ENCODE measurements at regions not wholly inside any gene's neighbourhood (a gene's known extent, or its start where the extent isn't known, plus 50 kb on each side); places are given as distances from the start of the nearest gene placed in this dataset.
"Not testable (repeated sequence)": the region's sequence is repeated elsewhere in the genome, so short reads cannot be mapped to it uniquely, and the experiment has no call there.

DNA sequence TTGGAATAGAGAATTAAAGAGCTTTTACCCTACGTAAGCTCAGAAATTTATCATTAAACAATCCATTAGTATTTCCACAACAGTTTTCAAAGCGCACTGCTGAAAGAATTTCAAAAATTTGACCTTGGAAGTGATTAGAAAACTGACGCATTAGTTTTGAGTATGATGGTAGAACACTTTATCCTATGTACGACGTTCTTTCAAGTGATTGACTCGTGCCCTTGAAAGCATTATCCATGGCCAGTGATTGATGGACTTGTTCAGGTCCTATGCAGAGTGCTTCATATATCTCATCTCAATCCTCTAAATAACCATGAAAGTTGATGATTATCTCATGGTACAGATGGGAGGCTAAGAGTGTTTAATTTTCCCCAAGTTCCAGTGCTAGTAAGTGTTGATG lies 697.2 kb downstream of the USP25 start:
- DNase-seq: no peak

DNA sequence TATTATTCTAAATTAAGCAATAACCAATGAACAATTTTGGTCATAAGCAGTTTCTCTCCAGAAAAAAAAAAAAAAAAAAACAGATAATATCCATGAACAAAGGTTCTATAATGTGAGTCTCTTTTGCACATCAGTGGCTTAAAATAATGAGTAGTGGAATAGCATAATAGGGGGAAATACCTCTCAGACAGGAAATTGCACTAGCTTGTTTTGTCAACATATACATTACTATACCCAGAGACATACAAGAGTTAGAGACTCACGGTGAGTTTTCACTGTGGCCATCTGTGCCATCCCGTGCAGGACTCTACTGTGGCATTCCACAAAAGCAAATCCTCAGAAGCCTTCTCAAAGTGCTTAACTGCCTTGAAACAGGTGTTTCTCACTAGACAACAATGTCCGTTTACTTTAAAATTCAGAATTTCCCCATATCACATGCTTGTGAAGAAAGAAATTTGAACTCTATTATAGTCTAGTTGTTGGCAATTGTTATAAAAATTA lies 697.9 kb downstream of the USP25 start:
- no peak for DNase-seq

DNA sequence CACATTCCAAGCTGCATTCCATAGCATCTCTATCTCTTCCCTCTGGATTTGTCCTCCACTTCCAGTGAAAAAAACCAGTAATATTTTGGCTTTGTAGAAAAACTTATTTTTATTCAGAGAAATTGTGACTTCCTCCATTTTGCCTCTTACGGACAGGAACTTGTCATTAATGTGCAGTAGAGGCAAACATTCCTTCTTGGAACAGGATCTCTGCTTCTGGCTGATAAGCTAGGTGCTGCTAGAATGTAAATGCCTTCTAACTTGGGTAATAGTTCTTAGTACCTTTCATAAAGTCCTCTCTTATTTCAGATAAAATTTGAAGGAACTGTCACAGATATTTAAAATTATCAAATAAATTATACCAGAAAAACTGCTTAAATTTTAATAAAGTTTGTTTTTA lies 707.8 kb downstream of the USP25 start:
- no peak for DNase-seq

DNA sequence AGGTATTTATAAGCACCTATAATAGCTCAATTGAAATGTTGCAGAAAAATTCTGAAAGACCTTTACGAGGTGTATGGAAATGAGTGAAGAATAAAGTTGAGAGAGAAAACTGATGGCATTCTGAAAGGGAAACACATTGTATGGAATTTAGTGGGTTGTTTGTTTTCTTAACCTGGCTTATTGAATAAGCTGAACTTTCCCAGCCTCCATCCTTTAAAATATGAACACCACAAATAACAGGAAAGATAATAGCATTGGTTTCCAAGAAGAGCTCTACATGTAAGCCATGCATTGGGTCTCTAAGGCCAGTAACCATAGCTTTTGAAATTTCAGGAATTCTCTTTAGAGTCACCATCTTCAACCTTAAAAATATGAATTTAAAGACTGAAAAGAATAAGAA lies 709.0 kb downstream of the USP25 start:
- no peak for DNase-seq

DNA sequence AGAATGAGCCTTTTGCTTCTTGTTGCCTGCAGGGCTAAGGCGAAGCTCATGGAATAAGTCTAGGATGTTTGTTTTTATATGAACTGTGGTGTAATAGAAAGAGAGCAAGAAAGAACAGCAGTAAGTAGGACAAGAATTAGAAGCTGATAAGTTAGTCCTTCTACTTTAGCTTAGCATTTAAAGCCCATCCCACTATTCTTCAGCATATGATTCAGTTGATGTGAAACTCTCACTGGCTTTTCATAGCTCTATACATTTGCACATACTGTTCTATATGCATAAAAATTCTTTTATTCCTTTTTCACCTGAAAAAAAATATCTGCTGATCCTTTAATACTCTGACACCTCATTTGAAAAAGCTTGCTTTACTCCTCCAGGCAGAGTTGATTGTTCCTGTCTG lies 712.0 kb downstream of the USP25 start:
- DNase-seq: no peak

DNA sequence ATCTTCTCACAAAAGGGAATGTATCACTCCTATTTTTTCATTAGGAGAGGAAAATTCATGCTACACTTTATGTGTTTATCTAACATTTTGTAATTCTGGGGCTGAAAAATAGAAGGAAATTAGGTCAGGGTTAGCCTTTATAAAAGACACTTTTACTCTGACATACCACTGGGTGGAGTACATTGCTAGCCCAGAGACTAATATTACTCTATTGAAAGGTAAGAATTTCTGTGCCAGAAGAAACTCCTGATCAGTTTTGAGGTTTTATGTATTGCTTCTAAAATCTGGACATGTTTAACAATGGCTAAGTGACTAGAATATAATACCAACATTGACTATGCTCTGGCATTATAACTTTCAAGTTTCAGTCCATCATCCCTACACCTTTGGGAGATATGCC lies 724.6 kb downstream of the USP25 start:
- no peak for DNase-seq

DNA sequence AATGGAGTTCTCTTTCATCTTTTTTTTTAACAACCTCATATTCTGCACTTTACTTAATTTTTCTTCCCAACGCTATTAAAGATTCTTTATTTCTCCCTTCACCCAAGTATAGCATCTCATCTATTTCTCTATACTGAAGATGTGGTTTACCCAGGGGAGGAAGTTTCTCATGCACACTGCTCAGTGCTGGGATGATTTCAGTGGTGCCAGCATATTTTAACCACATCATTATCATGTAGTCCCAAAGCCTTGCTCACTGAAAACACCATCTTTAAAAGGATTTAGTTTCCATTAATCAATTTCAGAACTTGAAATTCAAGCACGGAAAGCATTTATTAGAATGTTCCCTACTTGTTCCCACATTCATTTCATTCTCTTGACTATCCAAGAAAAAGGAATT lies 725.7 kb downstream of the USP25 start:
- DNase-seq: no peak

DNA sequence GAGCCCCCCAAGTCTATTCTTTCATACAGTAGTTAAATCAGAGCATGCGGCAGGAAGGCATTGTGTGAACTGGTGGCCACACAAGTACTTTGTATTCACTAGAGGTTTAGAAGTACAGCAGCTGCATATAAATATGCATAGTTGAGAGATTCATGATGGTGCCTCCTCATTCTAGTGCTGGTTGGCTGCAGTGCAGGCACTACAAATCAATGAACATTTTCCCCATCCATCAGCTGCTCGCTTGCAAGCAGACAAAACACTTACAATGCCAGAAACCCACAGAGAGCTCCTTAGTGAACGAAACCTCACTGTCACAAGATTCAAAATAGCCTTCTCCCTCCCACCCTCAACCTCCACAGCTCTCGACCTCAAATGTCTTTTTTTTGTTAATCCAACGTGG lies 726.2 kb downstream of the USP25 start:
- no peak for DNase-seq

DNA sequence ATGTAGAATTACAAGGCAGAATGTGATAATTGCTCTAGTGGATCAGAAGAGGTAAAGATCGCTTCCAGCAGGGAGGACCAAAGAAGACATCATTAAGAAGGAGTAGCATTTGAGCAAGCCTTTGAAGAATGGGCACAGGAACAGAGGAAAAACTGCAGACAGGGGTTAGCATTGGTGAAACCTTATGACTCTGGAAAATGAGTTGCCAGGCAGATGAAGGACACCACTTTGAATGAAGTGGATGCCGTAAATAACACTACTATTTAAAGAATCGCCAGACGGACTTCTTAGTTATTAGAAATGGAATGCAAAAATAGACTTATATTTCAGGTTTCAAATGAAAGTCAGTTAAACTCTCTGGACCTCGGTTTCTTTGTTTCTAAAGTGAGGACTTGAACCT lies 727.7 kb downstream of the USP25 start:
- no peak for DNase-seq

DNA sequence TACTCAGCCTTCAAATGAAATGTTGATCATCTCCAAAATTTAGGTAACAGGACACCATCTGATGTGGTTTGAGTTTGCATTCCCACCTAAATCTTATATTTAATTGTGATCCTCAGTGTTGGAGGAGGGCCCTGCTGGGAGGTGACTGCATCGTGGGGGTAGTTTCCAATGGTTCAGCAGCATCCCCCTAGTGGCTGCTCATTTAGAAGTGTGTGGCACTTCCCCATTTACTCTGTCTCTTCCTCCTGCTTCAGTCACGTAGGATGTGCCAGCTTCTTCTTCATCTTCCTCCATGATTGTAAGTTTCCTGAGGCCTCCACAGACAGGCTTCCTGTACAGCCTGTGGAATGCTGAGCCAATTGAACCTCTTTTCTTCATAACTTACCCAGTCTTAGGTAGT lies 731.2 kb downstream of the USP25 start:
- DNase-seq: no peak

DNA sequence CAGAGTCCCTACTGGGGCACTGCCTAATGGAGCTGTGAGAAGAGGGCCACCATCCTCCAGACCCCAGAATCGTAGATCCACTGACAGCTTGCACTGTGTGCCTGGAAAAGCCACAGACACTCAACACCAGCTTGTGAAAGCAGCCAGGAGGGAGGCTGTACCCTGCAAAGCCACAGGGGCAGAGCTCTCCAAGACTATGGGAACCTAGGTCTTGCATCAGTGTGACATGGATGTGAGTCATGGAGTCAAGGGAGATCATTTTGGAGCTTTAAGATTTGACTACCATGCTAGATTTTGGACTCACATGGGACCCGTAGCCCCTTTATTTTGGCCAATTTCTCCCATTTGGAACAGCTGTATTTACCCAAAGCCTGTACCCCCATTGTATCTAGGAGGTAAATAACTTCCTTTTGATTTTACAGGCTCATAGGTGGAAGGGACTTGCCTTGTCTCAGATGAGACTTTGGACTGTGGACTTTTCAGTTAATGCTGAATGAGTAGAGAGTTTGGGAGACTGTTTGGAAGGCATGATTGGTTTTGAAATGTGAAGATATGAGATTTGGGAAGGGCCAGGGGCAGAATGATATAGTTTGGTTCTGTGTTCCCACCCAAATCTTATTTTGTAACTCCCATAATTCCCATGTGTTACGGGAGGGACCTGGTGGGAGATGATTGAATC lies 734.6 kb downstream of the USP25 start:
- DNase-seq: not testable (repeated sequence)

DNA sequence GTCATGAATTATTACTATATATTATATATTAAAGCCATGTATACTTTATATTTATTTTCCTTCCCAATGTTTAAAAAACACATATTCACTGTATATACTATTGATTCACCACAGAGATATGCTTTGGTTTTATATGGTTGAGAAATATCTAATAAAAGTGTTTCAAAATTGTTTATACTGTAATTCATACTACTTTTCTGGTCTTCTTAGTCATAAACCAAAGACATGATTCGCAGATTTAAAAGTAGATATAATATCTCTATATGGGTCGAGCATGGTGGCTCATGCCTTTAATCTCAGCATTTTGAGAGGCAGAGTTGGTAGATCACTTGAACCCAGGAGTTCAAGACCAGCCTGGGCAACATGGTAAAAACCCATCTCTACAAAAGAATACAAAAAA lies 738.4 kb downstream of the USP25 start:
- no peak for DNase-seq

DNA sequence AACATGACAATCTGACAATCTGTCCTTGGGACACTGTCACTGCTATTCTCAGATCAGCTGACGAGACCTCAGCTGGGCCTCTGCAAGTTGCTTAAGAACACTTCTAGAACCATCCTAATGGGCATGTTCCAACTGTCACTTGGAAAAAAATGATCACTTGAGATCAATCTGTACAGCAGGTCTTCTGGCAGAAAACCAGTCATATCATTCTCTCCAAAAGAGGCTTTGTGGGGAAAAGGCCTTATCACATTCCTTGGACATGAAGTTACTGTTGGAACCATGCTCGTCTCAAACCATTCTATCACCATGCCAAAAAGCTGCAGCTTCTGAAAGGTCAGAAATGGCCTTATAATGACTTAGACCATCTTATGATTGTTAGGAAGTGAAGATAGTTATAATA lies 744.2 kb downstream of the USP25 start:
- DNase-seq: no peak

DNA sequence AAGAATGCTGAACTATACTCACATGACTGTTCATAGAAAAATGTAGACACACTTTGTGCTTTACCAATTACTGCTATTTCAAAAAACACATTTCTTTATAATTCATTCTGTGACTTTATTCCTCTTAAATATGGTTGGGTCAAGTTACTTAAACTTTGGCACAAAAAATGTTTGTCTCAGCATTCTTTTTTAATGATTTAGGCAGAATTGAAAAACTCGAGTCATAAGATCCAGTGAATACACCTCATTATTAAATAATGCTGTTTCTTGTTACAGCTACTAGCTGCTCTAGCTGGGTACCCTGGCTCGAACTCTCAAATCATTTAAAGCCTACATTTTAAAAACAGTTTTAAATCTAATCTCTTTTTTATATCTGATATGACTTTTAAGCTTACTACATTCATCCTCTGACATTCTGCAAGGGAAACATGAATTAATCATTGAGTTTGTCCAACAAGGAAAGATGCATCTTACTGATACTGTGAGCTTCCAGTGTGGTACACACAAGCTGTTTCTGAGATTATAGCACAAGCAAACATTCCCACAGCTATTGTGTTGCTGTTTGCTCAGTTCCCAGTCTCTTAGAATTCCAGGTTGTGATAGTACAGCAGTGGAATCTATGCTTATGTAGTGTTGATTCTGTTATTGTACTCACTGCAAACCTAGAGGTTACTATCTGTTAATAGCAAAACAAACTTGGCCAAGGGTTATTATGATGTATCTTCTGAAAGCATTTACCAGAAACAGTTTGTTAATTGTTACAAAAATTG lies 746.5 kb downstream of the USP25 start:
- DNase-seq: no peak

DNA sequence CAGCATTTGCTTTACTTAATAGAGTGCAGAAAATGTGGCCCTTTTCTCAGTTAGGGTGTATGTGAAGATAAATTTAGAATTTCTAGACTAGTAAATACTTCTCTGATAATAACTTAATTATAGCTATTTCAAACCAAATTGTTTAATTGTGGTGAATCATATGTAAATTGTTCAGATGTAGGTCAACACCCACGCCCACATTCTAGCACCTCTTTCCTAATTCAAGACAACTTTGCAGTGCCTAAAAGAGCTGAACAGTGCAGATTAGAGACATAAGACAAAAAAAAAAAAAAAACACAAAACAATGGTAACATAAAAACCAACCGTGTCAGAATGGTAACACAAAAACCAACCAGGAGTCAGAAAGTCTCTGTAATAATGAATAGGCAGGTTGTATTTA lies 758.3 kb downstream of the USP25 start:
- no peak for DNase-seq

DNA sequence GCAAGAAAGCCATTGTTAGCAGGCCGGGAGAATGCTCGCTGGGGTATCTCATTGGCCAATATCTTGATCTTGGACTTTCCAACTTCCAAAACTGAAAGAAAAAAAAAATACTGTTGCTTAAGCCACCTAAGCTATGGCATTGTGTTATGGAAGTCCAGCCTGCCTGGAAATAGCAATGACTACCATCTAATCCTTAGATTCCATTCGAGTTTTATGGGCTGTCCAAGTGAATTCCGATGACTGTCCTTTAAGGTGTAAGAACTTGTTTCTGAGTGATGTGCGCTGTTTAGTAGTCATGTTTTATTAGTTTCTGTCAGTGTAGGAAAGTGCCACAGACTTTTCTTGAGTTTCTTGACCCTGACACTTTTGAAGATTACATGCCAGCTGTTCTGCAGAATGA lies 762.6 kb downstream of the USP25 start:
- no peak for DNase-seq

DNA sequence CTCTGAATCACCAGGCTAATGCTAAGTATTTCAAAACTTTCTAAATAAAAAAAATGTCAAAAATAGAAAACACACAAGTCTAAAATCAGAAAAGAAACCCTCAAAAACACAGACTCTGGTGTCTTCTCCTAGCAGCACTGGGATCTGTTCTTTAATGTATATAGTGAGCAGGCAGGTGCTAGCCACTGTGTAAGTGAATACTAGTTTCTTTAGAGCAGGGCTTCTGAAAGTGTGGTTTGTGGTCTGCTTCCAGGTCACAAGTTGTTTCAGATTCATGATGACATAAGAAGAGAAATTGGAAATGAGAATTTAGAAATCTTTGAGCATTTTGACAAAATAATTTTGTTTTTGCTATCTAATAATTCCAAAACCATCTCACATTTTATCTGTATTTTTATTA lies 763.1 kb downstream of the USP25 start:
- no peak for DNase-seq

DNA sequence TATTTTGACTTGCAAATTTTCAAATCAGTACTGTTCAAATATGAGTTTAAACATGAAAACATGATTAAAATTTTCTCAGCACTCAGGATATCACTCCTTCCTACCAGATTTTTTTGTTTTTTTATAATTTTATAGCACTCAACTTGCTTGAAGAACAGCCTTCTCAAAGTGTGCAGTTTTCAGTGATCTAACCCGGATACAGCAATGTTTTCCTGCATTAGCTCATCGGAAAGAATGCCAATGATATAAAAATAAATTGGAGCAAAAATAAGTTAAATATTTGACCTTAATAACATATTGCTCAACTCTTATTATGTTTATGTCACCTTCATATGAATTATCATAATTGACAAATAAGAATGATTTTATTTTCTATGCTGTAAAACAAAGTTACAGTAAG lies 766.8 kb downstream of the USP25 start:
- no peak for DNase-seq

DNA sequence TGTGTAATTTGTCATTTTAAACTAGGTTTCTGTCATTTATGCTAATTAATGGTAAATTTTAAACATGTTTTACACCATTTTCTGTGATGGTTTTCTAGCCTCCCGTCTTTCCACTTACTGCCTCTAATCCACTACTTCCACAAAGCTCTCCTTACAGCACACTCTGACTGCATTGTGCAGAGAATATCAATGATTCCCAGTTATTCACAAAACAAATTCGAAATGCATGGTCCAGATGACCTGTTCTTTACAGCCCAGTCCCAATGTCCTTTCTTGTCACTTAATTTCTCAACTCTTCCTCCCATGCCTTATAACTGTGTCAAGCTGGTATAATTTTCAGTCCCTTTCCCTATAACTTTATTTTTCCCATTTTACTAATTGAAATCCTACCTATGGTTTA lies 770.5 kb downstream of the USP25 start:
- no peak for DNase-seq

DNA sequence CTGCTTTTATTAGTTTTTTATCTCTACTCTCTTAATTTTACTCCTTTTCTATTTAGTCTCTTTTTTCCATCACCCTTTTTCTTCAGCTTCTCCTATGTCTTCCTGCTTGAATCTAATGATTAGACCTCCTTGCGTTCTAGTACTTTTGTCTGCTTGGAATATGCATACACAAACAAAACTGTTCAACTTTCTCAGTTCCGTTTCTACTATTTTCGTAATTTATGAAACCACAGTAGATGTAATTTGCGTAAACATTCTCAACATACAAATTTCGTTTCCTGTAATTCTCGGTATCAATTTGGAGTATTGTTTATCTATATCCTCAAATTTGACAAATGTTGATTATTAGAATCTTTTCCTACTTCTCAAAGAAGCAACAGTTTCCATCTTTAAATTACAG lies 772.5 kb downstream of the USP25 start:
- no peak for DNase-seq

DNA sequence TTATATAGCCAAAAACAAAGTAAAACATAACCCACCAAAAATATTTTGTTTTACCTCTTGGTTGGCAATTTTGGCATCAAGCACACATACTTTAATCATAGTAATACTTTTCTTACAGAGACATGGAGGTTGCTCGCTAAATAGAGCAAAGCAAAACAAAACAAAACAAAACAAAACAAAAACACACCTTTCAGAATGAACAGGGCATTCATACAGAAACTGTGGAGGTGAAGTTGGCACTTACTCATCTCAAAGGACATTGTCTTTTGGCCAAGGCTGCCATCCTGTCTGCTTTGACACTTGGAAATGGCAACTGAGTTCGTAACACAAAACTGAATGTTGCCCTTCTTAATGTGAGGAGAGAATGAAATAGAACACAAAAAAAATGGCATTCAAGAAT lies 773.1 kb downstream of the USP25 start:
- no peak for DNase-seq

DNA sequence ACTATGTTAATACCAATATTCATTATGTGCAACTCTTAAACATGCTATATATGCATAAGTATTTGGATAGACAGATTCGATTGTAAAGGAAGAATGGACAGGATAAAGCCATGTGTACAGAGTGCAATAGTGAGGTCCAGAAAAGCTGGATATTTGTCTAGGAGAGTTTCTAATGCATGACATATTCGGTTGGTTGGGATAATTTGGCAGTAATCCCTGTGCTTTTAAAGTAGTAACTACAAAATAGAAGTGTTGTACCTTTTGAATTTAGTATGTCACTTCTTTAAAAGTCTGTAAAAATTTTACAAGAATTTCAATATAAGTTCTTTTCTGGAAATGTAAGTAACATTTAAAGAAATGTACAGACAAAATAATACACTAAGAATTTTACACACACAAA lies 774.5 kb downstream of the USP25 start:
- no peak for DNase-seq

DNA sequence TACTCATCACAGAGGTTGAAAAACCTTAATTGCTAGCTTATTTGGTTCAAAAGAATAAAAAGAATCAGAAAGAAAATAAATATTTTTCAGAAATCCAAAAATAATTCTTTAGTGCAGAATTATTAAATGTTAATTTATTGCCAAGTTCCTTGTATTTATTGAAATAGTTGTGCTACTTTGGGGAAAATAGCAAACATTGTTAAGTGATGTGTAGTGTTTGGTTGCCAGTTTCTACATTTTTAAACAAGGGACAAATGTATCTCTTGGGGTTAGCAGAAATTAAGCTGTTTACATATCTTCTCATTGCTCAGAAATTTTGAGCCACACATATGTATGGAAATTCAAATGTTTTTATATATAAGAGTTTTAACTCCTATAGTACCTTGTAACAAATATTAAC lies 775.0 kb downstream of the USP25 start:
- no peak for DNase-seq

DNA sequence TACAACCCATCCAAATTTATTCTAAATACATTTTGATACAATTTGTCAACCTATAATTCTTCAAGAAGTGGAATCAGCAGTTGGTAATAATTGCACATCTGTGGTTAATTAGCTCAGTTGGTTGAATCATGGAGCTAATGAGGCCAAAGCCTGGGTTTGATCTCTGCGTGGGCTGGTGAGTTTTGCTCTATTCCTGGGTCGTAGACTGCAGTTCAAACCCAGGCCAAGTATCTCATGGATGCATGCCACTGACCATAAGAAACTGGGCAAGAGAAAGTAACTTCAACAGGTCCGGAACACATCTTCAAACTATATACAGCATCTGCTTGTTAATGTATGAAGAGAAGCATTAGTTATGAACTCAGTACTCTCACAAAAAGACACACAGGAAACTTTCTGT lies 779.7 kb downstream of the USP25 start:
- DNase-seq: no peak

DNA sequence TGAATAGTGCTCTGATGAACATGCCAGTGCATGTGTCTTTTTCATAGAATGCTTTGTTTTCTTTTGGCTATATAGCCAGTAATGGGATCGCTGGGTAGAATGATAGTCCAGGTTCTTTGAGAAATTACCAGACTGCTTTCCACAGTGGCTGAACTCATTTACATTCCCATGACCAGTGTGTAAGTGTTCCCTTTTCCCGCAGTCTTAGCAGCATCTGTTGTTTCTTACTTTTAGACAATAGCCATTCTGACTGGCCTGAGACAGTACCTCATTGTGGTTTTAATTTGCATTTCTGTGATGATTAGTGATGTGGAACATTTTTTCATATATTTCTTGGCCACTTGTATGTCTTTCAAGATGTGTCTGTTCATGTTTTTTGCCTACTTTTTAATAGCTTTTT lies 784.5 kb downstream of the USP25 start:
- no peak for DNase-seq

Measured in GOT3 (cell line).